Superior temporal gyrus (tissue), 1 donor: ENCODE measurements at regions not wholly inside any gene's neighbourhood (a gene's known extent, or its start where the extent isn't known, plus 50 kb on each side); places are given as distances from the start of the nearest gene placed in this dataset.

Source experiments
- DNase-seq: peaks from one replicate; pipeline ENCODE4 v3.0.0-alpha.2; 2016; ENCODE audit errors: extremely low spot score

GRCh38 chr14:73800970-73801515, 50.6 kb upstream of the PTGR2 start:
- no peak for DNase-seq

DNA sequence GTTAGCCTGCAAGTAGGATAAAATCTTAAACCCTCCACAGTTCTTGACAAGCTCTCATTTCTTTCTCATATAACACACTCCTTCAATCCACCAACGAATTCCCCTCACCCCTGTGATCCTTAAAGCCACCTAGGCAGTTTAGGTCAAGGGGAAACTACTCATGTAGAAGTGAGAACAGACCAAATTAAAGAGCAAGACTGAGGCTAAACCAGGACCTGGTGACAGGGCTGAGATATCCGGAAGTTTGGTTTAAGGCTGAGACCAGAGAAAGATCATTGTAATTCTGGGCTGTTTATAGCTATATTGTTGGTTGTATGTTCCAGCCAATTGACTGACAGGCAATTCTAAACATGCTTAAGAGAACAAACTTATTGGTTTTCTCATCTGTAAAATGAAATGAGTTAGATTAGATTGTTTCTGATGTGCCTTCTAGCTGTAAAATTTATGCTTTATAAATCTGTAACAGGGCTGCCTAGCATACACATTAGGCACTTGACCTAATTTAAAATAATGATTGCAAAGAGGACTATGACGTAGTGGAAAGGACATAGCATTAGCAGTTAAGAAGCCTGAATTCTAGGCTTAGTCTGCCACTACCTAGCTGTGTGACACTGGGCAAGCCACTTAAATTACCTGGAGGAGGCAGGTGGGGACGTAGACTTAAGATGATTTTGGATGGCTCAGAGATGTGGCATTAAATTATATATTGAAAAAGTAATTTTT, 53.9 kb upstream of the PTGR2 start:
- DNase-seq, result no peak

- DNase-seq, result no peak
Observed at GRCh38 chr14:73796893-73797542, 54.6 kb upstream of the PTGR2 start.

DNA sequence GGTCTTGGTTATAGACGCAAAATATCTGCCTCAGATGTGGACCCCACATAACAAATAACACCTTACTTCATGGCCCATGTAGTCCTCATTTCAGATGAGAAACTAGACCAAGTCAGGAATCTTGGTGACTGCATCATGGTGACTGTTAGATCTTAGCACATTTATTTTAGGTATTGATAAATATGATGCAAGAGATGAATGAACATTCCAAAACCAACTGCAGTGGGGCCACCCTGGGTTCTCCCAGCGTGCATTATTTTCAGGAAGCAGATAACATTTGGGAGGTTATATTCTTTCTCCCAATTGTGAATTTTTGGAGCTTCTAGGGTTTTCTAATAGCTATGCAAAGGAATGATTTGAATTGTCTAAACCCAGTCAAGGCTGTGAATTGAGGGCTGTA, 55.2 kb upstream of the PTGR2 start:
- no peak for DNase-seq

GRCh38 chr14:73795974-73796373, 55.7 kb upstream of the PTGR2 start:
- DNase-seq, result no peak

DNA sequence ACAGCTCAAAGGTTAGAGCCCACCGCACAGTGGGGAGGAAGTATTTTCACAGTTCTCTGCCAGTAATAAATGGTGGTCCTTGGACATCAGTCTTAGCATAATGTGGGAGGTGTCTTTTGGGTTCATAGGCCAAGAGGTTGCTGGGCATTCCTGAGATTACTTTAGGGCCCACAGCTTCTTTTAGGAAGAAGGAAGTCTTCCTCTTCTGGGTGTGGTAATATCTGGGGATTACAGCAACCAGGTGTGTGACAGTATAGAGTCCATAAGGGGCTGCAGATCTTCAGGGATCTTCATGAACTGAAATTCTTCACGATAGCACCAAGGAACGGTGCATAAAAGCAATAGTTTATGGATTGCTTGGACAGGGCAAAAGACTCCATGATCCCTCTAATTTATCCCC, 56.2 kb upstream of the PTGR2 start:
- DNase-seq, result no peak

GRCh38 chr14:73794146-73794545, 57.5 kb upstream of the PTGR2 start:
- no peak for DNase-seq

DNA sequence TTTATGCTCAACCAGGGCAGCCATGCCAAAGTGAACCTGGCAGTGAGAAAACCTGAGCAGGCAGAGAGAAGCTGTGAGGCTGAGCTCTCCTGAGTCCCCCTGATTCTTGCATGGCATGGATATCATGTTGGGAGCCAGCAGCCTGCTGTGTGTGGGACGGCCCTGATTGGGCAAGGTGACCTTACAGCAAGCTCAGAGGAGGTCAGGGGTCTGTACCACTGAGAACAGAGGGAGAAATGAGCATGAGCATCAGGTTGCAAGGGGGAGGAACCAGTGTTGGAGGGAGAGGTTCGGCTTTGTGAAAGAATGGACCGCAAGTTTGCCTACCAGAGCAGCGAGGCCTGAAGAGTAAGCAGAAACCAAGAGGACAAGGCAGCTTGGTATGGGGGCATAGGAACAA, 59.1 kb upstream of the PTGR2 start:
- no peak for DNase-seq

DNA sequence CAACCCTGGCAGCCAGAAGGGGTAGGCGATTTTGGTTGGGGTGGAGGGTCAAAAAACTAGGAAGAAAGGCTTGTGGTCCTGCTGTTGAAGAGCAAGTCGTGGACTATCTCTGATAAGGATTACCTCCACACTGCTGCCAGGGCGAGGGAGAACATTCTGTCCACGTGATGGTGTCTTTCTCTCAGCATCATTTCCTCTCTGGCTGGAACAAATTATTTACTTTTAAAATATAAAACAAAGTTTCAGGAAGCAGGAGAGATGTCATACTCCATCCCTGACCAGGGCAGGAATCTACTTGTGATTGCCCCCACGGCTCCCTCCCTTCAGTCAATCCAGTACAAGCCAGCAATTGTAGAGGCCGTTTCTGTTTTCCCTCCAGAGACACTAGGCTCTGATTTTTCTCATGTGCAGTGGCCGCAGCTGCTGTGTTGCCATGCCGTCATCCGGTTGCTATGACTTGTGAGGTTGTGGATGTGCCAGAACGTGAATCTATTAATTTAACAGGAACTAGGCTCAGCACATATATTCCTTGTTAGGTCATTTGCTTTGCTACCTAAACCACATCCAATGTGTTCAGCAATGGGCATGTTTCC, 61.5 kb upstream of the PTGR2 start:
- DNase-seq, result peak; percentile 93

- DNase-seq, result peak; percentile 56
Observed at GRCh38 chr14:73788701-73789551, 62.7 kb upstream of the PTGR2 start.

GRCh38 chr14:73788317-73788598, 63.4 kb upstream of the PTGR2 start:
- DNase-seq, result peak; percentile 75

- DNase-seq, result peak; percentile 59
Observed at GRCh38 chr14:73787486-73788316, 63.9 kb upstream of the PTGR2 start.

- DNase-seq, result peak; percentile 70
Observed at GRCh38 chr14:73786636-73787485, 64.8 kb upstream of the PTGR2 start.

GRCh38 chr14:73785834-73786635, 65.6 kb upstream of the PTGR2 start:
- peak; percentile 84 for DNase-seq

DNA sequence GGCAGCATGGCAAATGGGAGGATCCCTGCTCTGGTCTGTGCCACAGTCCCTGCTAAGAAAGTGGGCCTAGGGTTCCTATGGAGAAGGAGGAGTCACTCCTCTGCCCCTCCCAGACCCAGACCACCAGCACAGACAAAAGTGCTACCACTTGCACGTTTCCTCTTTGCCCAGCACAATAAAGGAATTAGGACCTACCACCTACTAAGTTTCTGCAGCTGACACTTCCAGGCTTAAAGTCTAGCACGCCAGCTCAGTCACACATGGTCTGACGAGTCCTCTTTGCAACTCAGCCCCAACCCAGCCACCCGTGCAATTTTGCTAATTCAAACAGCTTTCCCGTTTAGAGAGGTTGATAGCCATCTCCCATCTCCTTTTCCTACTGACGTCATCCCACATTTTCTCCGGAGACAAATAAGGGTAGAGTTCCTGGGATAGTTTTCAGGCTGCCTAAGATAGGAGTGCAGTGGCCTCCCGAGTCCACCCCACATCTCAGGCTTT, 66.2 kb upstream of the PTGR2 start:
- no peak for DNase-seq

- DNase-seq, result no peak
Observed at GRCh38 chr14:73784988-73785313, 66.7 kb upstream of the PTGR2 start.

- no peak for DNase-seq
Observed at GRCh38 chr14:73784181-73784987, 67.2 kb upstream of the PTGR2 start.

- no peak for DNase-seq
Observed at GRCh38 chr14:73783107-73783727, 68.4 kb upstream of the PTGR2 start.
